GM23338 (cell line): ENCODE measurements at regions not wholly inside any gene's neighbourhood (a gene's known extent, or its start where the extent isn't known, plus 50 kb on each side); places are given as distances from the start of the nearest gene placed in this dataset.

ENCODE experiments used
- CREB1 ChIP-seq: fragments of 250-450 bp; sonication (Bioruptor Pico); IDR thresholded peaks from 2 replicates; pipeline ENCODE4 v1.5.0; 2020; ENCODE audit warnings: low read depth, mild to moderate bottlenecking, moderate library complexity
- EZH2 ChIP-seq: fragments of 200-600 bp; sonication (generic); IDR thresholded peaks from one replicate; pipeline ENCODE4 v1.8.0; 2017; ENCODE audit warnings: antibody characterized with exemption, mild to moderate bottlenecking, low read depth; ENCODE audit not compliant: unreplicated experiment
- EZH2phosphoT487 ChIP-seq: fragments of 200-600 bp; sonication (generic); IDR thresholded peaks from one replicate; pipeline ENCODE4 v1.8.1; 2018; ENCODE audit warnings: antibody characterized with exemption; ENCODE audit not compliant: unreplicated experiment
- JUNB ChIP-seq: IDR thresholded peaks from one replicate; pipeline ENCODE4 v1.6.1; 2016; ENCODE audit warnings: antibody characterized with exemption; ENCODE audit not compliant: unreplicated experiment
- NANOG ChIP-seq: IDR thresholded peaks from 2 replicates; pipeline ENCODE4 v1.6.1; 2016; ENCODE audit warnings: antibody characterized with exemption, borderline replicate concordance
- POLR2AphosphoS5 ChIP-seq: IDR thresholded peaks from 2 replicates; pipeline ENCODE4 v1.6.1; 2016; ENCODE audit warnings: antibody characterized with exemption, low read depth
- STAT1 ChIP-seq: IDR thresholded peaks from one replicate; pipeline ENCODE4 v1.6.1; 2016; ENCODE audit warnings: antibody characterized with exemption; ENCODE audit not compliant: unreplicated experiment
- ZNF114 ChIP-seq: fragments of 250-450 bp; sonication (Bioruptor Pico); IDR thresholded peaks from 2 replicates; pipeline ENCODE4 v1.5.0; 2020; ENCODE audit warnings: mild to moderate bottlenecking, moderate library complexity
- ZNF331 ChIP-seq: fragments of 250-450 bp; sonication (Bioruptor Pico); IDR thresholded peaks from 2 replicates; pipeline ENCODE4 v1.5.0; 2020; ENCODE audit warnings: low read depth, mild to moderate bottlenecking, moderate library complexity
- TF ChIP-seq, protein P1 (sequence below), 2 experiments: fragments of 200-600 bp in 1 of 2; sonication (generic) in 1 of 2; conservative IDR thresholded peaks; 2 replicates each; pipeline versions ENCODE4 v1.5.1 to v1.6.1; 2016 to 2017; ENCODE audit warnings: antibody characterized with exemption in 2 of 2, low read depth in 2 of 2, mild to moderate bottlenecking in 2 of 2, moderate library complexity in 1 of 2
- TF ChIP-seq, protein P2 (sequence below): IDR thresholded peaks from one replicate; pipeline ENCODE4 v1.6.1; 2018; ENCODE audit warnings: antibody characterized with exemption; ENCODE audit not compliant: unreplicated experiment
- TF ChIP-seq, protein P3 (sequence below): IDR thresholded peaks from 2 replicates; pipeline ENCODE4 v1.6.1; 2016; ENCODE audit warnings: antibody characterized with exemption

DNA sequence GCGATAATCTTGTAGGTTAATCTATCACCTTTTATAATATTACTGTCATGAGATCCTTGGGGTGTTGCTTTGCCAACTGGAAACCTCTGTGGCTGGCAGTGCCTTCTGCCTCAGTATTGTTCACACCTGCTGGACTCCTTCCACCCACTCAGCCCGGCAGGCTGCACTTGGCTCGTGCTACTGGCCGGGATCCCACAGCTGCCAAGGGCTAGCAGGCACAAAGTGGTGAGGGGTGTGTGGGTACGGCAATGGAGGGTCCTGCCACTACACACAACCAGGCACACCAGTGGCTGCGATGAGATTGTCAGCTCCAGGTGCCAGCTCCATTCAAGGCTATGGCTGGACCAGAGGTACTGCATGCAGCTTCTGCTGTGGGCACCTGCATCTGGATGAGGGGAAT is 191.2 kb upstream of the LYPLAL1 start:
- TF ChIP-seq, protein P1, sequence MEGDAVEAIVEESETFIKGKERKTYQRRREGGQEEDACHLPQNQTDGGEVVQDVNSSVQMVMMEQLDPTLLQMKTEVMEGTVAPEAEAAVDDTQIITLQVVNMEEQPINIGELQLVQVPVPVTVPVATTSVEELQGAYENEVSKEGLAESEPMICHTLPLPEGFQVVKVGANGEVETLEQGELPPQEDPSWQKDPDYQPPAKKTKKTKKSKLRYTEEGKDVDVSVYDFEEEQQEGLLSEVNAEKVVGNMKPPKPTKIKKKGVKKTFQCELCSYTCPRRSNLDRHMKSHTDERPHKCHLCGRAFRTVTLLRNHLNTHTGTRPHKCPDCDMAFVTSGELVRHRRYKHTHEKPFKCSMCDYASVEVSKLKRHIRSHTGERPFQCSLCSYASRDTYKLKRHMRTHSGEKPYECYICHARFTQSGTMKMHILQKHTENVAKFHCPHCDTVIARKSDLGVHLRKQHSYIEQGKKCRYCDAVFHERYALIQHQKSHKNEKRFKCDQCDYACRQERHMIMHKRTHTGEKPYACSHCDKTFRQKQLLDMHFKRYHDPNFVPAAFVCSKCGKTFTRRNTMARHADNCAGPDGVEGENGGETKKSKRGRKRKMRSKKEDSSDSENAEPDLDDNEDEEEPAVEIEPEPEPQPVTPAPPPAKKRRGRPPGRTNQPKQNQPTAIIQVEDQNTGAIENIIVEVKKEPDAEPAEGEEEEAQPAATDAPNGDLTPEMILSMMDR (conservative IDR thresholded peaks at IDR 0.05; ENCODE audit: low read depth in 2 of 2), result no peak
- TF ChIP-seq EZH2 (no peak), POLR2AphosphoS5 (no peak), CREB1 (CRISPR knock-in tag) (no peak), EZH2phosphoT487 (no peak), JUNB (no peak), STAT1 (no peak), ZNF331 (CRISPR knock-in tag) (no peak), ZNF114 (CRISPR knock-in tag) (no peak), NANOG (no peak)
- TF ChIP-seq, protein P2, sequence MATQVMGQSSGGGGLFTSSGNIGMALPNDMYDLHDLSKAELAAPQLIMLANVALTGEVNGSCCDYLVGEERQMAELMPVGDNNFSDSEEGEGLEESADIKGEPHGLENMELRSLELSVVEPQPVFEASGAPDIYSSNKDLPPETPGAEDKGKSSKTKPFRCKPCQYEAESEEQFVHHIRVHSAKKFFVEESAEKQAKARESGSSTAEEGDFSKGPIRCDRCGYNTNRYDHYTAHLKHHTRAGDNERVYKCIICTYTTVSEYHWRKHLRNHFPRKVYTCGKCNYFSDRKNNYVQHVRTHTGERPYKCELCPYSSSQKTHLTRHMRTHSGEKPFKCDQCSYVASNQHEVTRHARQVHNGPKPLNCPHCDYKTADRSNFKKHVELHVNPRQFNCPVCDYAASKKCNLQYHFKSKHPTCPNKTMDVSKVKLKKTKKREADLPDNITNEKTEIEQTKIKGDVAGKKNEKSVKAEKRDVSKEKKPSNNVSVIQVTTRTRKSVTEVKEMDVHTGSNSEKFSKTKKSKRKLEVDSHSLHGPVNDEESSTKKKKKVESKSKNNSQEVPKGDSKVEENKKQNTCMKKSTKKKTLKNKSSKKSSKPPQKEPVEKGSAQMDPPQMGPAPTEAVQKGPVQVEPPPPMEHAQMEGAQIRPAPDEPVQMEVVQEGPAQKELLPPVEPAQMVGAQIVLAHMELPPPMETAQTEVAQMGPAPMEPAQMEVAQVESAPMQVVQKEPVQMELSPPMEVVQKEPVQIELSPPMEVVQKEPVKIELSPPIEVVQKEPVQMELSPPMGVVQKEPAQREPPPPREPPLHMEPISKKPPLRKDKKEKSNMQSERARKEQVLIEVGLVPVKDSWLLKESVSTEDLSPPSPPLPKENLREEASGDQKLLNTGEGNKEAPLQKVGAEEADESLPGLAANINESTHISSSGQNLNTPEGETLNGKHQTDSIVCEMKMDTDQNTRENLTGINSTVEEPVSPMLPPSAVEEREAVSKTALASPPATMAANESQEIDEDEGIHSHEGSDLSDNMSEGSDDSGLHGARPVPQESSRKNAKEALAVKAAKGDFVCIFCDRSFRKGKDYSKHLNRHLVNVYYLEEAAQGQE, result no peak
- TF ChIP-seq, protein P3, sequence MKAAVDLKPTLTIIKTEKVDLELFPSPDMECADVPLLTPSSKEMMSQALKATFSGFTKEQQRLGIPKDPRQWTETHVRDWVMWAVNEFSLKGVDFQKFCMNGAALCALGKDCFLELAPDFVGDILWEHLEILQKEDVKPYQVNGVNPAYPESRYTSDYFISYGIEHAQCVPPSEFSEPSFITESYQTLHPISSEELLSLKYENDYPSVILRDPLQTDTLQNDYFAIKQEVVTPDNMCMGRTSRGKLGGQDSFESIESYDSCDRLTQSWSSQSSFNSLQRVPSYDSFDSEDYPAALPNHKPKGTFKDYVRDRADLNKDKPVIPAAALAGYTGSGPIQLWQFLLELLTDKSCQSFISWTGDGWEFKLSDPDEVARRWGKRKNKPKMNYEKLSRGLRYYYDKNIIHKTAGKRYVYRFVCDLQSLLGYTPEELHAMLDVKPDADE, result no peak
